ENCODE measurements at regions not wholly inside any gene's neighbourhood (a gene's known extent, or its start where the extent isn't known, plus 50 kb on each side); places are given as distances from the start of the nearest gene placed in this dataset.
"Not testable (repeated sequence)": the region's sequence is repeated elsewhere in the genome, so short reads cannot be mapped to it uniquely, and the experiment has no call there.

GRCh38 chr16:9650284-9650683 lies 531.9 kb downstream of the GRIN2A start:
- FAIRE-seq (no peak), DNase-seq (ENCODE audit: insufficient read length) (no peak)
- TF ChIP-seq POLR2AphosphoS5 (IDR thresholded peaks at IDR 0.05; ENCODE audit: low read depth, low read length) (no peak), TAF1 (IDR thresholded peaks at IDR 0.05; ENCODE audit: borderline replicate concordance, low read depth, low read length) (no peak), POLR2A (IDR thresholded peaks at IDR 0.05; ENCODE audit: low read depth, low read length) (no peak)

- FAIRE-seq (no peak), DNase-seq (ENCODE audit: insufficient read length) (no peak)
- TF ChIP-seq POLR2A (IDR thresholded peaks at IDR 0.05; ENCODE audit: low read depth, low read length) (no peak), POLR2AphosphoS5 (IDR thresholded peaks at IDR 0.05; ENCODE audit: low read depth, low read length) (no peak), TAF1 (IDR thresholded peaks at IDR 0.05; ENCODE audit: borderline replicate concordance, low read depth, low read length) (no peak)
Measured at GRCh38 chr16:9655051-9655450, 527.2 kb downstream of the GRIN2A start.

DNA sequence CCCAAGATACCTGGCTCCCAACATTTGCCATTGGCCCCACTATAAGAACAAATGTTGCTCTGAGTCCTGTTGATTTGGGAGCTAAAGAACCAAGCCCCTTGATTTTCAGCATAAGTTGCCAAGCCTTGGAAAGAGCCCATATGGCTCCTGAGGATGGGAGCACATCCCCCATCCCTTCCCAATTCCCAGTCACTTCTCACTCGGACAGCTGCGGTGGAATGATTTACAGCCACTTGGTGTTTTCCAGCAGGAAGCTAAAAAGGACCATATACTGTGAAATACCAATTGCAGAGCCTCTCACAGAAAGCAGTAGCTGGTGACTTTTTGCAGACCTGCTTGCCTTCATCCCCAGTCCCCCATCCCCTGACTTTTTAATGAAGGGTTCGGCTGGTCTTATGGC lies 524.6 kb downstream of the GRIN2A start:
- no peak for TF ChIP-seq POLR2A (IDR thresholded peaks at IDR 0.05; ENCODE audit: low read depth, low read length)
- no peak for TF ChIP-seq POLR2AphosphoS5 (IDR thresholded peaks at IDR 0.05; ENCODE audit: low read depth, low read length)
- TF ChIP-seq TAF1 (IDR thresholded peaks at IDR 0.05; ENCODE audit: borderline replicate concordance, low read depth, low read length): no peak
- FAIRE-seq: no peak
- no peak for DNase-seq (ENCODE audit: insufficient read length)

- no peak for FAIRE-seq
- TF ChIP-seq TAF1 (IDR thresholded peaks at IDR 0.05; ENCODE audit: borderline replicate concordance, low read depth, low read length) (no peak), POLR2AphosphoS5 (IDR thresholded peaks at IDR 0.05; ENCODE audit: low read depth, low read length) (no peak), POLR2A (IDR thresholded peaks at IDR 0.05; ENCODE audit: low read depth, low read length) (no peak)
- no peak for DNase-seq (ENCODE audit: insufficient read length)
Measured at GRCh38 chr16:9658164-9658563, 524.1 kb downstream of the GRIN2A start.

DNA sequence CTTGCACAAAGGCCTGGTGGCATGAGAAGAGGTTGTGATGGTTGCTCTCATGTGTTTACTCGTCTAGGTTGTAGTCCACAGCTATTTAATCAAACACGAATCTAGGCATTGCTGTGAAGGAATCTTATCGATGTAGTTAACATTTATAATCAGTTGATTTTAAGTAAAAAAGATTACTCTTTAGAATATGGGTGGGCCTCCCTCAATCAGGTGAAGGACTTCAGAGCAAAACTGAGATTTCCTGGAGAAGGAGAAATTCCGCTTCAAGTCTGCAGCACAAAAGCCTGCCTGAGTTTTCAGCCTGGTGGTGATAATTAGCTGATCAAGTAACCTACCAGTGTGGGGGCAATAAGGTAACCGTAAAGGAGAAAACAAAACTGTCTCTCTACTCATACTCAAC lies 523.6 kb downstream of the GRIN2A start:
- DNase-seq (ENCODE audit: insufficient read length) (no peak), FAIRE-seq (no peak)
- TF ChIP-seq POLR2AphosphoS5 (IDR thresholded peaks at IDR 0.05; ENCODE audit: low read depth, low read length): no peak
- no peak for TF ChIP-seq TAF1 (IDR thresholded peaks at IDR 0.05; ENCODE audit: borderline replicate concordance, low read depth, low read length)
- TF ChIP-seq POLR2A (IDR thresholded peaks at IDR 0.05; ENCODE audit: low read depth, low read length): no peak

- FAIRE-seq (no peak), DNase-seq (ENCODE audit: insufficient read length) (no peak)
- no peak for TF ChIP-seq POLR2A (IDR thresholded peaks at IDR 0.05; ENCODE audit: low read depth, low read length)
Measured at GRCh38 chr16:9660898-9661297, 521.3 kb downstream of the GRIN2A start.

- FAIRE-seq (no peak), DNase-seq (ENCODE audit: insufficient read length) (no peak)
Measured at GRCh38 chr16:9661336-9662017, 520.8 kb downstream of the GRIN2A start.

DNA sequence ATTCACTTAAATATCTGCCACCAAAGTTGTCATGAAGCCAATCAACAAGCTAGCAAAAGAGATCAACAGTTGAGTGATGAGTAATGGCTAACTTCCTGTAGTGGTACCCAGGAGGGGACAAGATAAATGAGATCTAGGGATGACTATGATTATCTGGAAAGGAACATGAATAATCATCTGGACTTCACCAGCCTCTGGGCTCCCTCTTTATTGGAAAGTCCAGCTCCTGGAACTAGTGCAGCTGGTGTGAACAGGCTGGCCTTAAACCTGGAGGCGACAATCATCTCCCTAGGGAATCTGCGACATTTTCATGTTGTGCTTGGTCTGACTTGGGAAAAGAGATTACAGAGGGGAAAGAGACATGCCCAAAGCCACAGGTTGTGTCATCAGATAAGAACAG lies 518.6 kb downstream of the GRIN2A start:
- FAIRE-seq (no peak), DNase-seq (ENCODE audit: insufficient read length) (no peak)
- no peak for TF ChIP-seq TAF1 (IDR thresholded peaks at IDR 0.05; ENCODE audit: borderline replicate concordance, low read depth, low read length)
- no peak for TF ChIP-seq POLR2AphosphoS5 (IDR thresholded peaks at IDR 0.05; ENCODE audit: low read depth, low read length)
- no peak for TF ChIP-seq POLR2A (IDR thresholded peaks at IDR 0.05; ENCODE audit: low read depth, low read length)

More at GRCh38 chr16:9661336-9662017, 520.8 kb downstream of the GRIN2A start:
- TF ChIP-seq POLR2A (IDR thresholded peaks at IDR 0.05; ENCODE audit: low read depth, low read length) (no peak), TAF1 (IDR thresholded peaks at IDR 0.05; ENCODE audit: borderline replicate concordance, low read depth, low read length) (no peak)

DNA sequence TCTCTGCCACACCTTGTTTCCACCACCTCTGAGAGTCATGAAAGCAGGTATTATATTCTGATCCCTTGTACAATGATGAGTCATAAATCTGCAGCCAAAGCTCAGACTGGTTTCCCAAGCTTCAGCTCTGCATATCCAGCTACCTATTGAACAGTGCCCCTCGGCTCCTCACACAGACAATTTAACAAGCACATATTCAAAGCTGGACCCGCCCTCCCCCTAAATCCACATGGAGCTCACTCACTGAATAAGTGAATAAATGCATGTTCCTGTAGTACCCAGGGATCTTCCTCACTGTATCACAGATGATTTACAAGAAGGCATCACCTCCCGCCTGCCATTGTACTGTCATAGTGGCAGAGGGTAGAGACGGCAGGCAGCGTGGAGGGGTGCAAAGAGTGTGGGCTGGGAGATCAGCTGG lies 516.4 kb downstream of the GRIN2A start:
- DNase-seq (ENCODE audit: insufficient read length) (no peak), FAIRE-seq (no peak)
- no peak for TF ChIP-seq TAF1 (IDR thresholded peaks at IDR 0.05; ENCODE audit: borderline replicate concordance, low read depth, low read length)
- no peak for TF ChIP-seq POLR2A (IDR thresholded peaks at IDR 0.05; ENCODE audit: low read depth, low read length)
- TF ChIP-seq POLR2AphosphoS5 (IDR thresholded peaks at IDR 0.05; ENCODE audit: low read depth, low read length): no peak

DNA sequence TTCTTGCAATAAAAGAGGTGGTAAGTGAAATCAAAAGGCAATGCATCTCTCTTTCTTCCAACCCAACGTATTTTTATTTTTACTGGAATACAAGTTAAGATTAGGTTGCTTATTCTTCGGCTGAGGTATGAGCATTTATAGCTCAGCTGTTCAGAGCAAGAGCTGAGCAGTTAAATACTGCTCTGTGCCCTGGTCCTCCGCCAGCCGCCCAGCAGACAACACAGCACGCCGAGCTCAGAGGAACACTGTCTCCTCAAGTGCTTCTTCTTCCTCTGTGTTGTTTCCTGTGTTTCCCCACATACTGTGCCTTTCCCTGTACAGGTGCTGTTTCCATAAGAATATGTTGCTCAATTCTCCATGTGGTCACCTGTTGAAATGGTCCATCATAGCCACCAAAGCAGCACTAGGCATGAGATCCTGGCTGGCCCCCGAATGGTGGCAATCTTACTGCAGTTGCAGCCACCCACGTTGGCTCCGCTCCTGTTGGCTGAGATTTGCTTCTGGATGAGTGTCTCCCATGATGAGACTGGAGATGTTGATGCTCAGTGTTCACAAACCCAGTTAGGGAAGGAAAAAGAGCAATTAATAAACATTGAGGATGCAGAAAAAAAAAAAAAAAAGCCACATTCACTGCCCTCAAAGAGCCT lies 515.3 kb downstream of the GRIN2A start:
- DNase-seq (ENCODE audit: insufficient read length) (no peak), FAIRE-seq (no peak)
- TF ChIP-seq POLR2A (IDR thresholded peaks at IDR 0.05; ENCODE audit: low read depth, low read length) (no peak), TAF1 (IDR thresholded peaks at IDR 0.05; ENCODE audit: borderline replicate concordance, low read depth, low read length) (no peak), POLR2AphosphoS5 (IDR thresholded peaks at IDR 0.05; ENCODE audit: low read depth, low read length) (no peak)

GRCh38 chr16:9670033-9670432 lies 512.2 kb downstream of the GRIN2A start:
- TF ChIP-seq POLR2A (IDR thresholded peaks at IDR 0.05; ENCODE audit: low read depth, low read length) (no peak), POLR2AphosphoS5 (IDR thresholded peaks at IDR 0.05; ENCODE audit: low read depth, low read length) (no peak), TAF1 (IDR thresholded peaks at IDR 0.05; ENCODE audit: borderline replicate concordance, low read depth, low read length) (no peak)
- DNase-seq (ENCODE audit: insufficient read length) (no peak), FAIRE-seq (no peak)

- FAIRE-seq; DNase-seq (ENCODE audit: insufficient read length): not testable (repeated sequence)
Measured at GRCh38 chr16:9670616-9671015, 511.6 kb downstream of the GRIN2A start.

DNA sequence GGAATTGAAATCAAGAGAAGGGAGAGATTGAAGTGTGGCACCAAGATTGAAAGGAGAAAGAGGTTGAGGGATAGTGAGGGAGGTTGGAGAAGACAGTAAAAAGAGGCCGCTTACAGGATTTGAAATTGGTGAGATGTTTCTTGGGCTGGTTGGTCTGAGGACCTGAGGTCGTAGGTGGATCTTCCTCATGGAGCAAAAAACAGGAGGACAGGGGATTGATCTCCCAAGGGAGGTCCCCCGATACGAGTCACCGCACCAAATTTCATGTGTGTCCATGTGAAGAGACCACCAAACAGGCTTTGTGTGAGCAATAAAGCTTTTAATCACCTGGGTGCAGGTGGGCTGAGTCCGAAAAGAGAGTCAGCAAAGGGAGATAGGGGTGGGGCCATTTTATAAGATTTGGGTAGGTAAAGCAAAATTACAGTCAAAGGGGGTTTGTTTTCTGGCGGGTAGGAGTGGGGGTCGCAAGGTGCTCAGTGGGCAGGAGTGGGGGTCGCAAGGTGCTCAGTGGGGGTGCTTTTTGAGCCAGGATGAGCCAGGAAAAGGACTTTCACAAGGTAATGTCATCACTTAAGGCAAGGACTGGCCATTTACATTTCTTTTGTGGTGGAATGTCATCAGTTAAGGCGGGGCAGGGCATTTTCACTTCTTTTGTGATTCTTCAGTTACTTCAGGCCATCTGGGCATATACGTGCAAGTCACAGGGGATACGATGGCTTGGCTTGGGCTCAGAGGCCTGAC lies 505.5 kb downstream of the GRIN2A start:
- FAIRE-seq; DNase-seq (ENCODE audit: insufficient read length): not testable (repeated sequence)

Data from GM12892 (cell line).